HCT116 (cell line): ENCODE measurements at regions not wholly inside any gene's neighbourhood (a gene's known extent, or its start where the extent isn't known, plus 50 kb on each side); places are given as distances from the start of the nearest gene placed in this dataset.

ENCODE experiments used
- CBX3 ChIP-seq: IDR thresholded peaks from 2 replicates; pipeline ENCODE4 v1.6.1; 2012; ENCODE audit warnings: low read depth
- CTCF ChIP-seq, 3 experiments: fragments of 200-600 bp in 1 of 3; sonication (generic) in 1 of 3; IDR thresholded peaks in 2 of 3; conservative IDR thresholded peaks in 1 of 3; 2 replicates each; pipeline ENCODE4 v1.5.1; 2012 to 2017; ENCODE audit warnings: low read depth in 2 of 3, low read length in 2 of 3, antibody characterized with exemption in 1 of 3, borderline replicate concordance in 1 of 3, control low read depth in 1 of 3, mild to moderate bottlenecking in 1 of 3, mixed read lengths in 1 of 3, mixed run types in 1 of 3, moderate library complexity in 1 of 3; ENCODE audit not compliant: insufficient read depth in 1 of 3
- EZH2phosphoT487 ChIP-seq: fragments of 200-600 bp; IDR thresholded peaks from 2 replicates; pipeline ENCODE4 v1.6.1; 2018; ENCODE audit warnings: antibody characterized with exemption, borderline replicate concordance
- JUND ChIP-seq: IDR thresholded peaks from 2 replicates; pipeline ENCODE4 v1.6.1; 2012
- MAX ChIP-seq: IDR thresholded peaks from 2 replicates; pipeline ENCODE4 v1.6.1; 2012
- POLR2AphosphoS5 ChIP-seq: IDR thresholded peaks from 2 replicates; pipeline ENCODE4 v1.6.1; 2011; ENCODE audit warnings: mild to moderate bottlenecking, low read depth, low read length, moderate library complexity
- ZNF274 ChIP-seq: fragments of 200-500 bp; sonication (Bioruptor generic); IDR thresholded peaks from 2 replicates; pipeline ENCODE4 v1.6.1; 2014; ENCODE audit warnings: mild to moderate bottlenecking, low read depth, low read length, inconsistent platforms

- TF ChIP-seq CTCF (IDR thresholded peaks at IDR 0.05 in 2 of 3, conservative IDR thresholded peaks at IDR 0.05 in 1 of 3; ENCODE audit: borderline replicate concordance in 1 of 3, insufficient read depth in 1 of 3, low read depth in 2 of 3, low read length in 2 of 3) (no peak), POLR2AphosphoS5 (no peak), JUND (no peak), MAX (no peak), EZH2phosphoT487 (no peak), CBX3 (no peak), ZNF274 (no peak)
Observed at GRCh38 chr3:117443014-117443413, 733.4 kb downstream of the TUSC7 start.
